HG03097 (cell line): ENCODE measurements at regions not wholly inside any gene's neighbourhood (a gene's known extent, or its start where the extent isn't known, plus 50 kb on each side); places are given as distances from the start of the nearest gene placed in this dataset.
A peak's percentile ranks its signal among the peaks of the same experiment; 100 is the strongest.

Experiments
- ATAC-seq: cut with Tn5 transposase; IDR thresholded peaks from one replicate; pipeline ENCODE4 v1.9.1; 2021; ENCODE audit not compliant: unreplicated experiment, low FRiP score

DNA sequence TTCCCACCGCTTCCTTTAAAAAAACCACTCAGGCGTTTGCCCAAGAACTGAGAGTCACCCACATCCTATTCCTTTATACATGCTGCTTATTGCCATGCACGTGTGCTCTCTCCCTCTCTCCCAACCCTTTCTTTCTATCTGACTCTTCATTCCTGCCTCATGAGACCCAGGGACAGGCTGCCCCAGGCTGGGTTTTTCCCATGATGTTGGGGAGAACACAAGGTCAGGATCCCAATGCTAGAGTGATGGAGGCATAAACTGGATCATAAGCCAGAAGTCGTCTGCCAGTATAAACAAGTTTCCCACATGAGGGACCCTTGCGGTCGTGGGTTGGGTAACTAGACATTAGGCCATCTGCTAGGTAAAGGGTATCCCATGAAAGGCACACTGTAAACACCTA, 64.9 kb downstream of the CD2 start:
- ATAC-seq: no peak

GRCh38 chr1:116820369-116820768, 66.1 kb downstream of the CD2 start:
- ATAC-seq: no peak

DNA sequence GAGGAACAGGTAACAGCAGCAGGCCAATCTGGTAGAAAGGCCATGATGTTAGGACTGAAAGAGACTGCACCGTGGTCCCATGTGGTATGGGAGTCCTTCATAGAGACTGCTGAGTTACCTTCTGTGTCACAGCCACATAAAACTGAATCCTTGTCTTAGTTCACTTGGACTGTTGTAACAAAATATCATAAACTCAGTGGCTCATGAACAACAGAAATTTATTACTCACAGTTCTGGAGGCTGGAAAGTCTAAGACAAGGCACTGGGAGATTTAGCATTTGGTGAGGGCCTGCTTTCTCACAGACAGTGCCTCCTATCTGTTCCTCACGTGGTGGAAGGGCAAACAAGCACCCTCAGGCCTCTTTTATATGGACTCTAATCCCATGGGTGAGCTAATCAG, 67.5 kb downstream of the CD2 start:
- ATAC-seq: no peak

DNA sequence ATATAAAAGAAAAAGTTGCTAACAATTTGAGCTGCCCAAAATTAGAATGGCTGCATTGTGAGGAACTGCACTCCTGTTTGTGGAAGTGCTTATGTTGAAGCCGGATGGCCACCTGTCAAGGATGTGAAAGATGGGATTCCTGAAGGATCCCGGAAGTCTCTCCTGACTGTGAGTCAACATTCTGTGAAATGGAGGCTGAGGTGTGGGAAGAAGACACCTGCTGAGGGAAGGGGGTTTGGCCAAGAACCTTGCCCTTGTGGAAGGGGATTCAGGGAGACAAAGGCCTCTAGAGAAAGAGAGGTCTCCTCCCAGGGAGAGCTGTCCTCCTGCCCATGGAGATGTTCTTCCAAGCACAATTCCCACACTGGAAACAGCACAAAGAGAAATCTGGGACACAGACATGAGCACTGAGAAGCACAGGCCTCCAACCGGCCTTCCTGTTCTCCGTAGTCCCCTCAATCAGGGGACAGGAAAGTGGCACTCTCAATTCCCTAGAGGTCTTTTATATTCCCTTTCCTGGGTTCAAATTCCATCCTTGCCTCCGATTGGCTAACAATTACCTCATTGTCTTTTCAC, 70.5 kb downstream of the CD2 start:
- ATAC-seq: no peak

DNA sequence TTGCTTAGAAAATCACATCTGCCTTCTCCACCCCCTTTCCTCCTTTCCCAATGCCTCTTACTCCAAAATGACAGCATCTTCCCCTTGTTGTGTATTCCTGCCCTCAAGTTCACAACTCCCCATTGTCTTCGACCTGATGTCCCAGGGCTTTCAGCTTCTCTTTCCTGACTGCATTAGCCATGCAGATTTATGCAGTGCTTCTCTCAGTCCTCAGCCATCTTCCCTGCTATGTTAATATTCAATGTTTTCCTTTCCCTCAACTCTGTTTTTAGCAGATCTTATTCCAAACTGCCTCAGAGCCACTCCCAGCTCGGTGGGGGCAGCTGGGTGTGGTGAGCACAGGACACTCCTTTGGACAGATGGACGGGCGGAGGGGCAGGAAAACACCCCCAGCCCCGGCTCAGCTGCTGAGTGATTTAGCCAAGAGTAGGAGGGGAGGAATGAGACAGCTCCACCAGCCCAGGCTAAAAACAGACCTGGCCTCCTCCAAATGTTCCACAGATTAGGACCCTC, 71.0 kb downstream of the CD2 start:
- ATAC-seq: no peak

DNA sequence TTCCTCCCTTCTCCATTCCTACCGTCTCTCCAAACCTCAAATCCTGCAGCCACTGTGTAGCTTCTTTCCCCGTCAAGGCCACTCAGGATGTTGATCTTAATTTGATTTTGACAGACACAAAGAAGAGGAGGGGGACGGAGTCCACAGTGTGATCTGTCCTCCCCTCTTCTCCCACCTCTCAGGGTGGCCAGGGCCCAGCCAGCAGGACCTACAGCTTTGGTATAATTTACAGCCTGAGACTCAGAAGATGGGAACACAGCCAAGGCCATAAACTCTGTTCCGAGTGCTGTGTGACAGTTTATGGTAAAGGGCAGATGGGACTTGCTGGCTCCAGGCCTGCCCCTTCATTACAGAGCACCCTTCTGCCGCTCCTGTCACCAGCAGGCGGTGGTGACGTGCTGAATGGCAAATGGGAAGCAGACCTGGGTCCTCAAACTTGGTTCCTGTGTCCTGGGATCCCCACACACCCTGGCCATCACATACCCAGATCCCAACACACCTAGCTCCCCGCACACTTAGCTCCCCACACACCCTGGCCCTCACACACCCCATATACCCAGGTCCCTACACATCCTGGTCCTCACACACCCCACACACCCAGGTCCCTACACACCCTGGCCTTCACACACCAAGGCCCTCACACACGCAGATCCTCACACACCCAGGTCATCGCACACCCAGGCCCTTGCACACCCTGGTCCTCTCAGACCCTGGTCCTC, 71.6 kb downstream of the CD2 start:
- no peak for ATAC-seq

DNA sequence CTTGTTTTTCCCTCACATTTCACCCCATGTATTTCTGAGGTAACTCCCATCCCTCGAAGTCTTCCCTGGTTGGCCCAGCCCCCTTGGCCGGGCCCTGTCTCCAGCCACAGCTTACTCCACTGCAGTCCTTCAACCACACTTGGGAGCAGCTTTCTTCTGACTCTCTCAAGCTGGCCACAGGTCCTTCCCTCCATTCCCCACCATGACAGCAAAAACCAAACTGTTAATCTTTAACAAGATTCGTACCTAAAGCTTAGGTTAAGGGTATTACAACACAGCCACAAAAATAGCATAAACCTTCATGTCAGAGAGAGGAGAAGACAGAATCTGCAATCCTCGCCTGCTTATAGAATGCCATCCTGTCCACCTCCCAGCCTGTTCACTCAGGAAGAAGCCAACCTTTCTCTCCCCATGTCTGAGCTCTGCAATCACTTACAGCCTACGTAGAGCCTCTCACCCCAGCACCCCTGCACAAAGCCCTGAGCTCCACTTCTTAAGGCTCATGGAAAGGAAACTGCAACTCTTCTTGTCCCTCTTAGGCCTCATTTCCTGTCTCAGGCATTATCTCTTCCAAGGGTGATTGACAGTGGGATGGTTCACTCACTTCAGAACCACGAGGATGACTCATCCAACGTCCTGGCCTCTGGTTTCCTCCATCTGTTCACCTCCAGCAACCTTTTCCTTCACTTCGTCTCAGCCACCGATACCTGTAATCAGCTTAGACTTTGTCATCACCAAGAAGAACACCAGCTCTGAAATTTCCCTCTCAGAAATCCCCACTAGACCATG, 72.8 kb downstream of the CD2 start:
- peak; percentile 87 for ATAC-seq

GRCh38 chr1:116827607-116828105, 73.4 kb downstream of the CD2 start:
- peak; percentile 11 for ATAC-seq

DNA sequence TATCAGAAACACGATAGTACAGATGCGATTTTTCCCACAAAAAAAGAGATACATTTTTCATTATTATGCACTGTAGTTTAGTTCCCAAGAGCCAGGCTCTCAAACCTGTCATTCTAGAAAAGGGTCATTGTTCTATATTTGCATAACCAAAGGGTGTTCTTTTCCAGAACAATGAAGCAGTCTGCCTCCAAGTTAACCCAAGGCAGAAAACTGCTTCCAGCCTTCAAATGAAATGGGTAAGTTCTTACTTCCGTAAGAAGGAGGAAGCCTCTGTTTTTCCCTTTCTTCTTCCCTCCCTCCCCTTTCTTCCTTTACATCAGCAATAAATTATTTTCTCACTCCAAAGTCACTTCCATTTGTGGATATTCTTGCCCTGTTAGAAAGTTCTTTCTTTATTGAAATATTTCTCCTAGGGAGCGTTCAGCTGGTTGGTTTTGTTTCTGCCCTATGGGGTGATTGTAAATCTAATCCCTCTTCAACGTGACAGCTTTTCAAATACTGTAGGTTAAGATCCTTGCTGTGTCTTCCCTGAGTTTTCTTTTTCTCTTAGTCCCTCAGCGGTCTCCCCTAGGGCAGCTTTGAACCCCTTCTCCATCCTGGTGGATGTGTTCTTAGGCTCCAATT, 77.3 kb upstream of the PTGFRN start:
- no peak for ATAC-seq

DNA sequence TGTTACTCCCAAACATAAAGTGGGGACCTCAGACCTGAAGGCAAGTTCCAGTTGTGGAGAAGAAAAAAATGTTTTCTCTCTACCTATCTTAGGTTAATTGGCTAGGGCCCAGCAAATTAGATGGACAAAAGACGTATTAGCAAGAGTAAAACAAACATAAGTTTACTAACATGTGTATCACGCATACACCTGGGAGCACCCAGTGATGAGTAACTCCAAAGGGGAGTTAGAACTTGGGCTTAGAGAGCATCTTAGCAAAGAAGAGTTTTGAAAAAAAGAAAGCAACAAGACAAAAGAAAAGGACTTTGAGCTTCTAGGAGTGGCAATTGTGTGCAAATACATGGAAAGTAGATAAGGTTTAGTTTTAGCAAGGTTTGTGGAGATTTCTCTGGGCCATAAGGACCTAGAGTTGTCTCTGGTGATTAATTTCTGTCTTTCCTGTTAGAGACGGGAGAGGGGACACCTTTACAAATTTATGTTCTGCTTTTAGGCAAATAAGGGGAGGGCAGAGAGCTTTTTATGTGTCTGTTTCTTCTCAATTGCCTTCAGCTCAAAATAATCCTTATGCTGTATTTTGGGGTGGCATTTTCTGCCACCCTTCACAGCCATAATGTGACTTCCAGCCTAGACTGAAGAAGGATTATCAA, 76.7 kb upstream of the PTGFRN start:
- no peak for ATAC-seq

- no peak for ATAC-seq
These were observed 76.0 kb upstream of the PTGFRN start for GRCh38 chr1:116833718-116834117.

DNA sequence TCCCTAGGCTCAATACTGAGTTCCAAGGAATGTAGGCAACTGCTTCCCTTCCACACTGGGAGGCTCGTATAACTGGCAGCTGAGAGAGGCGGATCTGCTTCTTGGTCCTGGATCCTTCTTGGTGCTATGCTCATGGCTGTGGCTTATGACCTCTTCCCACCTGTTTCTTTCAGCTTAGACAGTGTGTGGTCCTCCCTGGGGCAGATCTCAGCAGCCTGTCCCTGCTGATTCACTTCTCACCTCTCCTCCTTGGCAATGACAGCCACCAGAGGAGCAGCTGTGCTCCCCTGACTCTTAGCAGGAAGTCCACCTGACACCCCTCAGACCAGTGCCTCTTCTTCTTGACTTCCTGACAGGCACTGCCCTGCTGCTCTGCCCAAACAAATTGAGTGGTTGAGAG, 75.1 kb upstream of the PTGFRN start:
- no peak for ATAC-seq

DNA sequence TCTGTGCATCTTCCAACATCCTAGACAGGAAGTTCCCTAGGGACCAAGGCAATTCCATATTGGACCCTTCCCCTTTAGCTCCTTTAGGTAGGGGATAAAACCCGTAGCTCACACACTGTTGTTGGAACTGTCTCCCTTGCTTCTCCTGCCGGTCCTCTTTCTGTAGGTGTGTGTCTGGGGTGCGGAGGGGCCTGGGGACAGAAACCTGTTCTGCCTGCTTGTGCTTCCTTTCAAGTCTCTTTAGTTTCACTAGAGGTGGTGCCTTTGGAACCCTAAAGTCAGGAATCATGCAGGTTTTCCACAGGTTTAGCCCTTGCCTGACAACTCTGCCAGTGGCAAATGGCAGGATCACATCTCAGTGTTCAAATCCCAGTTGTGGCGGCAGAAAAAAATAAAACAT, 74.6 kb upstream of the PTGFRN start:
- no peak for ATAC-seq

- ATAC-seq: no peak
These were observed 73.6 kb upstream of the PTGFRN start for GRCh38 chr1:116836099-116836498.

- no peak for ATAC-seq
These were observed 68.0 kb upstream of the PTGFRN start for GRCh38 chr1:116841569-116842344.

GRCh38 chr1:116842654-116843053, 67.1 kb upstream of the PTGFRN start:
- ATAC-seq: no peak

- ATAC-seq: no peak
These were observed 64.9 kb upstream of the PTGFRN start for GRCh38 chr1:116844775-116845174.

DNA sequence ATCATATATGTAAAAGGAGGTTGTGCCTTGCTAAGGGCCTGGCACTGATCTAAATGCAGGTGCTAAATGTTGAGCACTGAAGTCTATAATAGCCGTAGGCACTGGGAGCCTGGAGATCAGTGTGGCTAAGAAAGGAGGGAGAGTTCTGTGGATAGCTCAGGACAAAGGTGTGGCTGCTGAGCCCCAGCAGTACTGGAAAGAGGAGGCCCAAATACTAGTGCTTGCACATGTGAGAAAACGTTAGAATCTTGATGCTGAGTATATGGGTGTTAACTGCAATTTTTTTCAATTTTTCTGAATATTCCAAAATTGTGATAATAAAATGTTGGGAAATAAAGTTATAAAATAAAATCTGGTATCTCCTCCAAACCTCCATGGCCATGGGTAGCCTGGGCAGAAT, 62.5 kb upstream of the PTGFRN start:
- ATAC-seq: no peak

DNA sequence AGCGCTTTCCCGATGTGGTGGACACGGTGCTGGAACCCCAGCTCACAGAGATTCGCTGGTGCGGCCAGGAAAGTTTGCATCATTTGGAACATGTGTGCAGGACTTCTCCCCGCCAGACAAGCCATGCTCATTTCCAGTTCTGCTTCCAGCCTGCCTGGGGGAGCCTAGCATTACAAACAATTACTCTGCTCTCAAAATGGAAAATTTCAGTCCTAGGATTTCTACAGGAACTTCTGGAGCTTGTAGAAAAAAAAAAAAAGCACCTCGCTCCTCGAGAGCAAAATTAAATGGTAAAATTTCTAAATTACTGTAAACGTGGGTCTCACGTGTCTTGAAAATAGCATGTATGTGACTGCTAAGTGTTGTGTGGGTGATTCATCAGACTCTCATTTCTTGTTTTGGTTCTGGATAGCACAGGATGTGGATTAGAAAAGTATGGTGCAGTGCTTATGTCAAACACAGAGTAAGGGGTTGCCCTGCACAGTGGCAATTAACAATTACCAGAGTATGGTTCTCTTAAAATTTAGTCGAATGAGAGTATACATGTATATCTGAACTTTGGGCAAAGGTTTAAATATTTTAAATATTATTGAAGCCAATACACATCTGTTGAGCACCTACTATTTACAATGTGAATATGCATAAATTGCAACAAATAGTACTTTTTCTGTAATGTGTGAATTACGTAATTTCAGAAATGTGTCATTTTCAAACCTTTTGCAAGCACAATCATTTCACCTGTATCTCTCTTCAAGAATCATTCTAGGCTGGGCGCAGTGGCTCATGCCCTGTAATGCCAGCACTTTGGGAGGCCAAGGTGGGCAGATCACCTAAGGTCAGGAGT, 61.8 kb upstream of the PTGFRN start:
- ATAC-seq: no peak
